ENCODE measurements at regions not wholly inside any gene's neighbourhood (a gene's known extent, or its start where the extent isn't known, plus 50 kb on each side); places are given as distances from the start of the nearest gene placed in this dataset.
"Not testable (repeated sequence)": the region's sequence is repeated elsewhere in the genome, so short reads cannot be mapped to it uniquely, and the experiment has no call there.

DNA sequence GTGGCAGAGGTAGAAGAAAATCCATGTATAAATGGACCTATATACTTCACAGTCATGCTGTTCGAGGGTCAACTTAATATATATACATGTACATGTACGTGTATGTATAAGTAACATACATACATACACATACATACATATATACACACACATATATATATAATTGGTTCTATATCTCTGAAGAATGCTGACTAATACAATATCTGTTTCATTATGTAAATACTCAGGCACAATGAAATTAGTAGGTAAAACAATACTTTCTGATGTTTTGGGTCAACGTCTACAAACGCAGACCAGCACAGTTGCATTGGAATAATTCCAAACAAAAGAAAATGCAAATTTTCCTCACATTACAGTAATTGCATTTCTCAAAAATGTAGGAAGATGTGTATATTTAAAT, 202.7 kb upstream of the DAAM1 start:
- DNase-seq (ENCODE audit: low read depth) = no peak

DNA sequence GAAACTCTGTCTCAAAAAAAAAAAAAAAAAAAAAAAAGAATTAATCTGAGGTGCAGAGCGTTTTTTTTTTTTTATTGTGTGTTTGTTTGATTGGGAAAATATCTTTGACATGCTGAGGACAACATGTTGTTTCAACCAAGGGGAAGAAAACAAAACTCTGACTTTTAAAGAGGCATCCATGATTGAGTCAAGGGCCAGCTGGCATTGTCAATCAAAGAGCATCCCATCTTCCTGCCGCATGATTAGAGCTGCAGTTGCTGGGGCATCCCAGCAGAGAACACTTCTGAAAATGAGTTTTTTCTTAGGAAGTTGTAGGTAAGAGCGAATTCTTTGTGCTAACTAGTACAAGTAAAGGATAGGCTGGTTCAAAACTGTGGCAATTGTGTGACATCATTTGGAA, 200.9 kb upstream of the DAAM1 start:
- peak; percentile 94 for DNase-seq (ENCODE audit: low read depth)

DNA sequence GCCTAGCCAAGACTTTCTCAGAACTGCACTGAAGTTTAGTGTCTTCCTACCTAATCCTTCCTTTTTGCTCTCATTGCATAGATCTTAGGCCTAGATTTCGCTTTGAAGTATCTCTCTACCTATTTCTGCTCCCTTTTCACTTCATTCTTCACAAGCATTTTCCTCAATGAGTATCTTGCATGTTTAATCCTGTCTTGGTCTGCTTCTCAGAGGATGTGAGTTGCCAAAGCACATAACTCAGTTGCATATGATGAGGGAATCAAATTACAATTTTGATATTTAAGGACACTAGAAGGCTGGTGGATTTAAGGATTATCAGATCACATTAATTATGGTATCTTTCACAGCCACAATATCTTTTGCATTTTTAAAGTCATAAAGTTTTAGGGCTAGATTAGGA, 195.5 kb upstream of the DAAM1 start:
- no peak for DNase-seq (ENCODE audit: low read depth)

DNA sequence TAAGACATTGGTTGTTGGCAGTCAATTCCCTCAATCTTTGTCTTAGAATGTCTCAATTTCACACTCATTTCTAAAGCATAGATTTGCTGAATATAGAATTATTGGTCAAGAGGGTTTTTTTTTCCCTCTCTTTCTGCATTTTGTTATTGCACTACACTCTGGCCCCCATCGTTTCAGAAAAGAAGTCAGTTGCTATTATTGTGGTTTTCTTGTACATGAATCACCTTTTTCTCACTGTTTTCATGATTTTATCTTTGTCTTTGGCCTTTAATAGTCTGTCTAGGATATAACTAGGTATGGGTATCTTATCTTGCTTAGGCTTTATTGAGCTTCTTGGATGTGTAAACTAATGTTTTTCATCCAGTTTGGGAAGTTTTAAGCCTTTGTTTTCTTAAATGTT, 194.3 kb upstream of the DAAM1 start:
- no peak for DNase-seq (ENCODE audit: low read depth)

DNA sequence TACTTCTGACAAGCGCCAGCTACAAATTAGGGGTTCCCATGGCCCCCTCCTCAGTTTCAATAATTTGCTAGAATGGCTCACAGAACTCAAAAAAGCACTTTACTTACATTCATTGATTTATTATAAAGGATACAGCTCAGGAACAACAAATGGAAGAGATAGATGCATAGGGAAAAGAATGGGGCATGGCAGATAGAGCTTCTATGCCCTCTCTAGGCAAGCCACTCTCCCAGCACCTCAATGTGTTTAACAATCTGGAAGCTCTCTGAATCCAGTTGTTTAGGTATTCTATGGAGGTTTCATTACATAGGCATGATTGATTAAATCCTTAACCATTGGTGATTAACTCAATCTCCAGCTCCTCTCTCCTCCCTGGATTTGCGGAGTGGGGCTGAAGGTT, 184.5 kb upstream of the DAAM1 start:
- peak; percentile 14 for DNase-seq (ENCODE audit: low read depth)

DNA sequence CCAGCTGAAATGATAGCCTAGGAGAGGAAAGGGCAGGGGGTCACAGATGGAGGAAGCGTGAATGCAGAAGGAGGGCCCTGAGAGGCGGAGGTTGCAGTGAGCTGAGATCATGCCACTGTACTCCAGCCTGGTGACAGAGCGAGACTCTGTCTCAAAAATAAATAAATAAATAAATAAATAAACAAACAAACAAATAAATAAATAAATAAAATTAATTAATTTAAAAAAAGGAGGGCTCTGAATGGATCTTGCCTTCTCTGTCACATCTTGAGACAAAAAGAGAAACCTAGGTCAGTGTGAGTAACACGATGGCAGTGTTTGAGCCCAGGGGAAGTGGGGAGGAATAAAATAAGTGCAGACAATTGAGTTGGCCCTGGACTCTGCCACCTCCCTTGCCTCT, 182.3 kb upstream of the DAAM1 start:
- not testable (repeated sequence) for DNase-seq (ENCODE audit: low read depth)

DNA sequence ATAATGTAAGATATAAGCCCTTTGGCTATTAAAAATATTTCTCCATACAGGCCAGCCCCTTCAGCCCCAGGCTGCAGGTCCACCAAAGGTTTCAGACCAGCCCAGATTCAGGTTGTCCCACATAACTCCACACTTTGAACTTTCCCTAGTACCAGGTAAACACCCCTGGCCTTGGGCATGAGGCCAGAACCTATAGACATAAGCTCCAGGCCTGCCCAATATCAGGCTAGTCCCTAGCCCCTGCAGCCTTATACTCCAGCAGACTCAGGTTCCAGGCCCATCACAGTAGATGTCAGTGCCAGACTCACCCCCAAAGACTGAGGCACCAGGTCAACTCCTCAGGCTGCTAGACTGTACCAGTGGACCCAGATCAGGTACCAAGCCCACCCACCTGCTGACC, 178.5 kb upstream of the DAAM1 start:
- DNase-seq (ENCODE audit: low read depth) = no peak

DNA sequence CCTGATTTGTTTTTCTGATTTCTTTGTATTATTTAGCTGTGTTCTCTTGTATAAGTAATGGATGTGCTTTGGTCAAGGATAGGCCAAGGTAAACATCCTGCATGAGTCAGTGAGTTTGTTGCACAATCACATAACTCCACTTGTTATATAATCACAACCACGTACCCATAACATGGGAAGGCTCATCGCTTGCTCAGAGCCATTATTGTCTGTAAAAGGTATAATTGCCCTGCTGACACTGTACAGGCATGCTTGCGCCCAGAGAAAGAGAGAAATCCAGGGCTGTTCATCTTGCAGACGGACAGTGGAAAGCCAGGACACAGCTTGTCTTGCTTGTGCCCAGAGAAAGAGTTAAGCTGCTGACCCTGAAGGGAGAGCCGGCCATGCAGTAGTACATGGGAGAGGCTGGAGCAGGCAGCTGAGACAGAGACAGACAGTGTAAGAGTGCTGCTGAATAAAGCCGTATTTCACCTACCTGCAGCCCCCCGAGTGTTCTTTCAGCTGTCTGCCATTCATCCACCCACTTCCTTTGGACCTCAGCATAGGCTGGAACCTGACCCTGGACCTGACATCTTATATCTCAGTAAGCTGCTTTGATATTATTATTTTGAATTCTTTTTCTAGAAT, 174.7 kb upstream of the DAAM1 start:
- DNase-seq (ENCODE audit: low read depth) = no peak

DNA sequence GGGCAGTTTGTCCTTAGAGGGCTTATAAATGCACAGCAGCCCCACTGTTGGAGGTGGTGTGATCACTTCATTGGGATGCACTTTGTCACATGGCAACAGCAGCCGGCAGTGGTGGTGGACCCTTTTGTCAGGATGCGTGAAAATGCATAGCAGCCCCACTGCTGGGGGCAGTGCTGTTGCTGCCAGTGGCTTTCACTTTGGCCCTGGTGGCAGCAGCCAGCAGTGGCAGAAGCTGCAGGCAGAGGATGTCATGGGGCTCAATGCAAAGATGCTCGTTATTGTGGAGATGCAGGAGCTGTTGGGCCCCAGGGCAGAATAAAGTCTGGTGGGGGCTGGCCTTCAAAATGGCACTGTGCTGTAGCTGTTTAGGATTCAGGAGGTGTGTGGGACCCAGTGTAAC, 173.0 kb upstream of the DAAM1 start:
- no peak for DNase-seq (ENCODE audit: low read depth)

DNA sequence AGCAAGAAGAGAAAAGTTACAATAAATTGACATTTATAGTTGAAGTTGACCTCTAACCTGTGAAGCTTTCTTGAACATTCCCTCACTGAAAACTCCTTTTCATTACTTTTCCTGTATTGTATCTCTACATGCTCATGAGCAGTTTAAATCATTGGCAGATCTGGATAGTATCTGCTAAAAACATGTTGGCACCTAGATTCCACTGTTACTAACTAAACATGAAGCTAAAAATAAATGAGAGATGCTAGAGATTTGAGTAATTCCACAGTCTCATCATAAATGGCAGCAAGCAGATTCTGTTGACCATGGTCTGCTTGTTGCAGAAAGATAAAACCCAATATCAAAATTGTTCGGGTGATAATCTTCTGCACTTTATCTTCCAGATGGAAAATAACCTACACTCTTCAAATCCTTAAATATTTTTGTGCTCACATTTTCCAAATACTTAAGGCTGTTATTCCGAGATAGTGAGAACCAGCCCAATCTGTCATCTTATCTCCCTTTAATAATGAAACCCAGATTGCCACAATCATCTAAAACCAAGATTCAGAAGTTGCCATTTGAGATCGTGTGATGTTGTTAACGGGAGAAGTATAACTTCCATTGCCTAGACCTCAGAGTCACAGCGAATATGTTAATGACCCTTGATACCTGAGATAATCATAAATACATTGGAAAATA, 171.0 kb upstream of the DAAM1 start:
- no peak for DNase-seq (ENCODE audit: low read depth)

DNA sequence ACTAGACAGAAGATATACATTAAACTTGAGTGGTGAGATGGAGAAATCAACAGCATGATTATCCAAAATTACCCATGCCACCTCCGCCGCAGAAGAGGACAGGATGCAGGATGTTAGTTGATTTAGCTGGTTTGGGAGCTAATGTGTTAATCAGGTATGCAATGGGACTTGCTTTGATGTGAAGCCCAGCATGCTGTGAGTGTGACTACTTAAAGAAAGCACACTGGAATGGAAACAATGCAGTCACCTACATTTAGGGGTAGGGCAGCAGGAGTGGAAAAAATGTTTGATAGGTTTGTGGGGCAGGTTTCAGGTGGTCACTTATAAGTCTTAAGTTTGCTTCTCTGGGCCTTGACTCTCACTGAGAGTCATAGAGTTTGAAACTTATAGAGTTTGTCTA, 170.0 kb upstream of the DAAM1 start:
- DNase-seq (ENCODE audit: low read depth) = no peak

DNA sequence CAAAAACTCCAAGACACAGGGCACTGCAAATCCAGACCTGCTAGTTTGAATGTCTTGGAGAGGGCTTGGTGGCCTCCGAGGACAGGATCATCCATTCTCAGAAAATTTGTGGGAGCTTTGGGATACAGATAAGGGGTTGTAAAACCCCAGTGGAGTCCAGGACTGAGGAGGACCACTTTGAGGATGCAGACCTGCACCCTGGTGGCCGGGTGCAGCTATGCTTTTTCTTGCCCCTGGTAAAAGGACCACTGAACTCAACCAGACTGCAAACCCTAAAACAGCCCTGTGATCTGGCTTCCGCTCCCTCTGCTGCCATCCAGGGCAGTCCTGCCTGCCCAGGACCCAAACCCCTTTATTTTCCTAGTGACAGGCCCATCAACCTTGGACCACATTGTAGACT, 169.5 kb upstream of the DAAM1 start:
- DNase-seq (ENCODE audit: low read depth) = no peak

DNA sequence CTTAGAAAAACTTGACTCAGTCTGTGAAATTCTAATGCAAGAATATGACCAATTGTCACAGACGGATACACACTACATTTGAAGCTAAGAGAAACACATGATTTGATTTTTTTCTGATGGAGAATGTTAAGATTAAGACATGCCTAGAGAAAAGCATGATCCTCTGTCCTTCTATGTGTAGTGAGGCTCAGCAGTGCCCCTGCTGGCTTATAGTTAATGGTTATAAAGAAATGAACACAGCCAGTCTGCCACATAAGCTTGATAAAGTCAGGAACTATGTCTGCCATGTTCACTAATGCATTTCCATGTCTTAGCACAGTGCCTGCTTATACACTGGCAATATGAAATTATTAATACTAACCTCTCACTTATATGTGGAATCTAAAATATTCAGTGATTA, 168.1 kb upstream of the DAAM1 start:
- peak; percentile 45 for DNase-seq (ENCODE audit: low read depth)

DNA sequence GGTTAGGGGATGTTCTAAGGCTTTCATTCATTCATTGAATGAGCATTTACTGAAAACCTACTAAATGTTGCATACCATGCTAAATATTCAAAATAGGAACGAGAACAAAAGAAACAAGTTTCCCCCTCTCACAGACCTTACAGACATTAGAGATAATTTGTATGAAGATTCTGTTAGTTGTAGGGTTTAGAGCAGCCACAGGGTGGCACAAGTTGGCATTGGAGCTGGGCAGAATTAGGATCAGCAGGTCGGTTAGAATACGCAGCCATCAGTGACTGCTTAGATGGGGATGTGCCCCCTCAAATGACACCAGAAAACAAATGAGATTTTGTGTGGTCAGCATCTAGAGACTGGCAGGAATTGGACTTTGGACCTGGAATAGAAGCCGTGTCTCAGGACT, 166.3 kb upstream of the DAAM1 start:
- peak; percentile 24 for DNase-seq (ENCODE audit: low read depth)

DNA sequence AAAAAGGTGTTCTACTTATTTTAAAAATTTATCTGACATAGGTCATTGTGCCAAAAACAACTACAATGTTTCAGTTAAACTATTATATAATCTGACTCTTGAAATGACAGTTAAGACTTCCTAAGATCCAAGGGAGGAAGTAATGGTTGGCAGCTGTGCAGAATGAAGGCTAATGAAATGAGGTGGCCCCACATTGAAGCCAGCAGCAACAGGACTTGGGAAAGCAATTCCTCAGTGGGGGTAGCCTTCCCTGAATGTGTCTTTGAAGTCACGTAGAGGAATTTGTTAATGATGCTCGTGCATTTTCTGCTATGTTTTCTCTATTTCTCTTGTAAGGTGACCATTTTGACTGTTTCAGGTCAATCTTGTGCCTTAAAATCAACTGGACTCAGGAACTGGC, 162.4 kb upstream of the DAAM1 start:
- no peak for DNase-seq (ENCODE audit: low read depth)

DNA sequence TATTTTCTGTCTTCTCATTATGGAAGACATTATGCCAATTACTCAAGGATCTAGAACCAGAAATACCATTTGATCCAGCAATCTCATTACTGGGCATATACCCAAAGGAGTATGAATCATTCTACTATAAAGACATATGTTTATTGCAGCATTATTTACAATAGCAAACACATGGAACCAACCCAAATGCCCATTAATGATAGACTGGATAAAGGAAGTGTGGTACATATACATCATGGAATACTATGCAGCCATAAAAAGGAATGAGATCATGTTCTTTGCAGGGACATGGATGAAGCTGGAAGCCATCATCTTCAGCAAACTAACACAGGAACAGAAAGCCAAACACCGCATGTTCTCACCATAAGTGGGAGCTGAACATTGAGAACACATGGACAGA, 161.8 kb upstream of the DAAM1 start:
- not testable (repeated sequence) for DNase-seq (ENCODE audit: low read depth)

DNA sequence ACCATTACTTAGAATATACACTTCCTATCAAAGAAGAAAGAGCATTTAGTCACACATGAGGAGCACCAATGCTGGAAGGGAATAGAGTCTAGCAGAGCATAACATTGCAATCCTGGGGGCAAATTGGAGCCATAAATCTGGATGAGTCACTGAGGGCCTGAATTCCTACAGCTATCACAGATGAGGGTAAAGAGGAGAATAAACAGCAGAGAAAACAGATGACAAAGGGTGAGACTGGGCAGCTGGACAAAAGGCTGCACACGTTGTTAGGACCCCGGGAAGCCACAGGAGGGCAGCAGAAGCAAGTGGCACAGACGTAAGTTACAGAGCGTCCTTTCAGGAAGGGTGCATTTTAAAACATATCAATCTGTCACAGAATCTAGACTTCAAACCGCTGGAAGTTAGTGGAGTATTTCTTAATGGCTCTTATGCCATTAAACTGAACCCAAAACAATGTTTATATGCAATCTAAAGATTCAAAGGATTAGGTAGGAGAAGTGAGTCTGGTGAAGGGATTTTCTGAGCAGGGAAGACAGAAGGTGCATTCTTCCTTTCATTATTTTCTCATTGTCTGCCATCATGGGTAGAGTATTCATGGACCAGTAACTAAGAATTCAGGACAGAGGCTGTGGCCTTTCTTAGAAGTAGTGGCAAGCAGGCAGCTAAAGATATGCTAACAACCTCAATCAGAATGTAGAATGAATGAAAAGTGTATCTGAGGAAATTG, 159.8 kb upstream of the DAAM1 start:
- peak; percentile 86 for DNase-seq (ENCODE audit: low read depth)

DNA sequence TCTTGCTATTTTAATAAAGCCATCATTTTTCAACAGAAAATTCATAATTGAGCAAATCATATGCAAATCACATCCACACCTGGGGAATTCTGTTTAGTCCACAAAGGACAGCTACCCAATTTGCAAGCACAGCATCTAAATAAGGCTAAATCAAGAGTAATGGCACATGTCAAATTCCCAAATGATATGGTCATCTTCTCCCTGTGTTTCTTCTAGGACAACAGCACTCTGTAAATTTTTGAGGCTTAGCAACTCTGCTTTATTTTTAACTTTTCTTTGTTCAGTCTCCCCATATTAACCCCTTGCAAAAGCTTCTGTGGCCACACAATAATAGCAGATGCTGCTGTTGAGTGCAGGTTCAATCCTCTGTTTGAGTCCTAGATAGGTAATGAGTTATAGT, 155.6 kb upstream of the DAAM1 start:
- DNase-seq (ENCODE audit: low read depth) = peak; percentile 91

DNA sequence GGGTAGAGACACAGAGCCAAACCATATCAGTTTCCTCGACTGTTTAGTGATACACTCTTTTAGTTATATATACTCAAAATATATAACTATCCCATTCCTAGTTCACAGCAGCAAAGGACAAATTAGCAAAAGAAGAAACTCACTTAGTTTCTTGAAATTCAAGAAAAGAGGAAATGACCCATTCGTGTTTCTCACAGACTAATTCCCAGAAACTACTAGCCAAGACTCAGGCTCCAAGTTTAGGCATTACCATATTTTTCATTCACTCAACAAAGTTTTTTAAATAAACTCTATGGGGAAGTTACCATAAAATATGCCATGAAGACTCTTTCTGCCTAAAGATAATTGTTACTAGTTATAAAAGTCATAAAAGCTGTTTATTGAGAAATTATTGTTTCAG, 152.3 kb upstream of the DAAM1 start:
- DNase-seq (ENCODE audit: low read depth) = no peak

DNA sequence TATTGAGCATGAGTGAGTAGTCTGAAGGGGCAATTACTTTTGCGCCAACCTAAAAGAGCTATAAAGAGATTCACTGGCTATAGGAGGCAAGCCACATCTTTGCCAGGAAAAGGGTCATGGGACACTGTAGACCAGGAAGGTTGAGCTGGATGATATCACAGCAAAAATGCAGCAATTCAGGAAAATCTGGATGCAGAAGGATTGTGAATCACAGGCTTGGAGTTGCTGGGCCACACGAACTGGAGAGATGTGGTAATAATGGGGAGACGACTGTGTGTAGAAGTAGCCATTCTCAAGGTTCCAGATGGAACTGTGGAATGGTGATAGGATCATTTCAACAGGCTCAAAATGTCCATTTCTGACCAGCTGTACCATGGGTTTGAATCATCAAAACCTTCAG, 151.4 kb upstream of the DAAM1 start:
- DNase-seq (ENCODE audit: low read depth) = no peak

DNA sequence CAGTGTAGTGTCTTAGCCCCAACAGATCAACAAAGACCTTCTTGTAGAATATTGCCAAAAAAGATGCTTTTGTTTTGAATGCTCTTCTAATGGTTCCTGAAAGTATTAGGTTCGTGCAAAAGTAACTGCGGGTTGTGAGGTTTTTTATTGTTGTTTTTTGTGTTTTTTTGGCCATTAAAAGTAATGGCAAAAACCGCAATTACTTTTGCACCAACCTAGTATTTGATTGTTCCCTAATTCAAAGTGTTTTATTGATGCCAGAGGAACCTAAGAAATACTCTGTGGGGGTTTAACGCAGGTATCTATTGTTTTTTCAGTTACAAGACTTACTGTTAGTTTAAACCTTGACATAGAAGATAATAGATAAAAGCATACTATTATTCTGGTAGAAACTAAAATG, 150.8 kb upstream of the DAAM1 start:
- DNase-seq (ENCODE audit: low read depth) = no peak

DNA sequence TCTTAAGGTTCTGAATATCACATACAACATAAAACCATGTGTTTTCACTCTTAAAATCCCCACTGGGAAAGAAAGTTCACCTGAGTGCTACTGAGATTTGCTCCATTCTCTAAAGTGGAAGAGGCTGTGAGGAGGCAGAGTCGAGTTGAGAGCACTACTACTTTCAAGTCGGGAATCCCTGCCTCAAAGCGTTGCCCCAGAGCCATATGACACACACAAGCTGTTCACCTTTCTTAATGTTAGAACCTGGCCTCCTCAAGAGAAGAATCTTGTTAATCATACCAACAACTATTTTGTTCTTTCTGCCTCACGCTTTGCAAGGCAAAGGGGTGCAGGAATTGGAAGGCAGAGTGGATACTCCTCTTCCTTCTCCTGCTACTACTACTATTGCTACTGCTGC, 149.7 kb upstream of the DAAM1 start:
- DNase-seq (ENCODE audit: low read depth) = no peak

DNA sequence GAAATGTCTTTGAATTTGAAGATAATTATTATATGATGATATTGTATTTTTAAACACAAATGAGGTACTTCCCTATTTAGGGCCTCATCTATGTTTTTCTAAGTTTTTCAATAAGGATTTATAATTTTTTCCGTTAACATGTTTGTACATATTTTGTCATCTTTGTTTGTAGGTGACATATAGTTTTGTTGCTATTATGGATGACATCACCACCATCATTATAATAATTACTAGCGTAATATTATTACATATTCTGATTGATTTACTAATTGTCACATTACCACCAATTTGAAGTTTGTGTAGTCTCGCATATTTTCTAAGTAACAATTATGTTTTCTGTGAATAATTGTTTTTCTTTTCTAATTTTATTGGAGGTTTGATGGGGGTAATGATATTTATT, 147.2 kb upstream of the DAAM1 start:
- DNase-seq (ENCODE audit: low read depth) = no peak

All from myocyte (in vitro differentiated cells).